ENCODE measurements at regions not wholly inside any gene's neighbourhood (a gene's known extent, or its start where the extent isn't known, plus 50 kb on each side); places are given as distances from the start of the nearest gene placed in this dataset.
A peak's percentile ranks its signal among the peaks of the same experiment; 100 is the strongest.

DNA sequence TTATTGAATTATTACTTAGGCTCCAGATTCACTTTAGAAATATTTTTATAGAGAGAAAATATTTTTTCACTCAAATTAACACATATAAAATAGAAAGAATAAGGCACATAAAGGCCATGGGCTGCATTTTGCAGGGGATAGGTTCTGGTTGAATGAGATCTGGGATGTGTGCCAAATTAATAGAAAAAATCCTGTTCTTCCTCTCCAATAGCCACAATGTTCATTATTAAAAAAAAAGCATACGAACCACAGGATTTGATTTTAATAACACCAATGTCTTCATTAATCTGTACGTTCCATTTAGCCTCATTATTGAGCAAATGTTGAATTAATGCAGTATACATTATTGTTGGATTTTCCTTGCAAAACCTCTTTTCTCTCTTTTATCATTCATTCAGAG, 622.8 kb upstream of the AGTR1 start:
- DNase-seq (ENCODE audit: low read depth in 2 of 3, low spot score in 2 of 3), result no peak

DNA sequence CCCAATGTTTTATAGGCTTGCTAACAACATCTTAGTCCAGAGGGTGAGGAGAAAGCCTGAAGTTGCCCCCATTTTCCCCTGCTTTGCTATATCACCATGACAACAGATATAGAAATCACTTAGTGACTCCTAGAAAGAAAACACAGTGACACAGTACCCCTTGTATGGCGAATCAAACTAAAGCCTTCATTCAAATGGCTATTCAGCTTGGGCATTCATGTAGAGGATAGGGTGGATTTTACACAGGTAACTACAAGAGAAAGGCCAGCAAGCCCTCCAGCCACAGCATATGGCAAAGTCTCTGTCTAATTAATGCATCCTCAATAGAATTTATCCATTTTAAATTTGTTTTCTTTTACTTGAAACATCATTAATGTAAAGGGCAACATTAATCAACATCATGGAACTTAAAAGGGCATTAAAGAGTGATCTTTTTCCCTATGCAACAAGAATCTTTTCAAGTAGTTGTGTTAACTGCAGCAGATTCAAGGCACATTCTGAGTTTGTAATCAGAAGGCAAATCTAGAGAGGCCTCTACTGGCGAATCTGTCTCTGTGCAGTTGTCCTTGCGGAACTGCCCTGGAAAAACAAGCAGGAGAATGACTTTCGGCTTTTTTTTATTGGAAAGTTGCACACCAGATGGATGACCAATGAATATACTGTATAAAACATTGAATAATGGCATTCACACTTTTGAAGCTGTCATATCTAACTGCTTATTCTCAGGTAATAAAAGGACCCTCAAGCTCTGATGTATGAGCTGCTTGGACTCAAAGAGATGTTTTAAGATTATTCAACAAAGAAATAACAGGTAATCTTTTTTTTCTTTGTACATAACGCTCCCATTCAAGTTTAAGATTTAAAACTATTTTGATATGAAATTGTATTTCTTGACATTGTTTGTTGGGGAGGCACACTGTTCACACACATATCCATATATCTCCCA, 621.7 kb upstream of the AGTR1 start:
- DNase-seq (ENCODE audit: low read depth in 2 of 3, low spot score in 2 of 3), result no peak

DNA sequence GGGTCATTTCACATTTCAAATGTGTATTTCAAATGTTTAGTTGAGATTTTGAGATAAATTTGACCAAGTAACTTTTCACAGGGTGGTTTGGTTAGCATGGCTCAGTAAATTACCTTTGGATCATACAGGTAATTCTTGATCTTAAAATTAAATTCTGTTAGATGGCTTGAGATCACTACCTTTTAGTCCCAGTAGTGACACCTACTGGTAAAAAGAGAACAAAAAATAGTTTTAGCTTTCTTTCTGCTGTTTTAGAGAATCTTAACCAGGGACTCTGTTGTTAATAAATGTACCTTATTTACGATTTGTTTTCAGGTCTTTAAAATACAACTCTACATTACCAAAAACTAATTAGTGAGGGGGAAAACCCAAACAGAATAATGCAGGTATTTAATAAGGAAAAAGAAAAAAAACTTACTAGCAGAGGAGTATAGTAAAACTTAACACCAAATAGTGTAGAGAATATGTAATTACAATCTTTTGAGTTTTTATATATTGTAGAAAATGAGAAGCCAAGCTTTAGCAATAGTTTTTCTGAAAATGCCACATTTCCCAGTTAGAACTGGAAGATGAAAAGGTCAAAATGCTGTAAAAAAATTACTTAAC, 620.3 kb upstream of the AGTR1 start:
- DNase-seq (ENCODE audit: low read depth in 2 of 3, low spot score in 2 of 3), result peak in 1 of 3 donors; percentile 42

DNA sequence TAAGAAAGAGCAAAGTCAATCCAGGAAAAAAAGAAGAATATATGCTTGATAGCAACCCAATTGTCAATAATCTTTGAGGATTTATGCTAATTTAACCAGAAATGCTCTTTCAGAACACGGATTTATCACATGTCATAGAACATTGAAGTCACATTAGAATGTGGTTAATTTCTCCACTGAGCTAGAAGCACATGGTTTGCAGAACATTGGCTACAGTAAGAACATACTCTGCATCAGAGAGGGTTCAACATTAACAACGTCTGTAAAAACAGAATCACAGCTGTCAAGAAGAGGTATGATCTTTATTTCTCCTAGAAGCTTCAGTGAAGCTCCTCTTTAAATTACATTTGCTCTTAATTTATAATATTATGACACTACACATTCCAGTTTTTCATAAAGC, 619.7 kb upstream of the AGTR1 start:
- DNase-seq (ENCODE audit: low read depth in 2 of 3, low spot score in 2 of 3), result no peak

DNA sequence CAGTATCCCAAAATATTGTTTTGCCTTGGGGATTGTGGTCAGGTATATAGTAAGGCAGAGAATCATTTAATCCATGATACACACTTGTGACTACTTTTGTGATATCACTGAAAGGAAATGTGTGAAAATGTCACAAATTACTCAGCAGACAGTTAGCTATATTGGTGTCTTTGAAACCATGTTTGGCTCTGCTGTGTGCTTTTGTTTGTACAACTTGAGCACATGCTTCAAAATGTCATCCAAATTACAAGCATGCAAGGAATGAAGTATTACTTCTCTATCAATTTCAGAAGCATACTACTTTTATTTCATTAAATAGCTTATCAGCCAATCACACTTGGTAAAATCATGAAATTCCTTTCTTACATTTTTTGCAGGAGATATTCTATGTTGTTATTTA, 619.0 kb upstream of the AGTR1 start:
- DNase-seq (ENCODE audit: low read depth in 2 of 3, low spot score in 2 of 3), result no peak

DNA sequence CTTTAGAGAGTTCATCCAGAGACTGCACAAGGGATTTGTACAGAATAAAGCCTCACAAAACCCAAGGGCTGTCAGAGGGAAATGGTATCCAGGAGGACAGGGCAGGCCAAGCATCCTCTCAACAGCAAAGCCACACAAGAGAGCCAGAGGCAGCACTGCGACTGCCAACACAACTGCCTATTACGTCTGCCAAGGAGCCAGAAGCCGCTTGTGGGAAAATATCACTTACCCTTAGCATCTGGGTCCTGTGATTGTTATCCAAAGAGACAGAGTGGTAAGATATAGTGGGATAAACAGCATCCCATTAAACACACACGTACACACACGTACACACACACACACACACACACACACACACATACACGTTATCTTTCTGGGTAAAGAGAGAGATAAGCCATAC, 618.3 kb upstream of the AGTR1 start:
- DNase-seq (ENCODE audit: low read depth in 2 of 3, low spot score in 2 of 3), result no peak

DNA sequence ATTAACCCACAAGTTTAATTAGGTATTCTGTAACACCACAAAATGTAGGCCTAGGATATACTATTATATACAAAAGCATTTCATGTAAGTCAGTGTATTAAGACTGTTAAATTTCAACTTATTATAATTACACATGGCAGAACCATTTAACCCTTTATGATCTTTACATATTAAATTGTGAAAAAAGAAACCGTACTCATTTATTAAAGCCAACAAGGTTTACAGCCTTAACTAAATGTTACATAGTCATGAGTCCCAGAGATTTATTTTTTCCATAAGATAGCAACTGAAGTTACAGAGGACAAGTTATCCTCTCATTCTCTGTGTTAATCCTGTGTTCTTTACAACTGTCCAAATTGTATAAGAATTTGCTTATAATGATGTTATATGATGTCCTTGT, 615.8 kb upstream of the AGTR1 start:
- DNase-seq (ENCODE audit: low read depth in 2 of 3, low spot score in 2 of 3), result no peak

DNA sequence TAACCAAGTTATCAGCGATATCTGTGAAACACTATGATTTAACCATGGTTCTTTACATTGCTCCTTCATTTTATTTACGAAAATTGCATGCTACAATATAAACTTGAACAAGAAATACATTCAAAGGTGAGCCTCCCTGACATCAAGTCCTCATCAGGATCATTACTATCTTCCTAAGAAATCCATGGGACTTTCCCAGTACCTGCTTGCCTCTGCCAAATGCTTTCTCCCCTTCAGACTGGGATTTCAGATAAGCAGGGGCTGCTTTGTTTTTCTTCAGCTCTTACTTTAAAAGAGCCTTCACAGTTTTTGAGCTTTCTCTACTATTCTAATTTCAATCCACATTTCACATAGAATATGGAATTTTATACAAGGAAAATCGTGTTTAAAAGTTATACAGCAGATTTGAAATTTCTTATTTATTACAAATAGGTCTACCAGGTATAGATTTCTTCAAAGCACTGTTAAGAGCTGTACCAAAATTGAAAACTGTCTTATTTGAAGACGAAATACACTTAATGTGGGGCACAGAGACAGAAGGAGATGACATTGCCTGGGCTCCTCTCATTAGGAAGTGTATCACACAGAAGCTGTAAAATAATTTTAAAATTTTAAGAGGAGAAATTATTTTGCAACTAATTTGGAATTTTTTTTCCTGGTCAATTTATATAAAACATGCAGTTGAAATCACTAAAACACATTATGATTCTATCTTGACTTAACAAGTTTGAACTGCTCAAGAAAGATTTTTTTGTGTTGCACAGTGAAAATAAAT, 615.0 kb upstream of the AGTR1 start:
- DNase-seq (ENCODE audit: low read depth in 2 of 3, low spot score in 2 of 3), result no peak

DNA sequence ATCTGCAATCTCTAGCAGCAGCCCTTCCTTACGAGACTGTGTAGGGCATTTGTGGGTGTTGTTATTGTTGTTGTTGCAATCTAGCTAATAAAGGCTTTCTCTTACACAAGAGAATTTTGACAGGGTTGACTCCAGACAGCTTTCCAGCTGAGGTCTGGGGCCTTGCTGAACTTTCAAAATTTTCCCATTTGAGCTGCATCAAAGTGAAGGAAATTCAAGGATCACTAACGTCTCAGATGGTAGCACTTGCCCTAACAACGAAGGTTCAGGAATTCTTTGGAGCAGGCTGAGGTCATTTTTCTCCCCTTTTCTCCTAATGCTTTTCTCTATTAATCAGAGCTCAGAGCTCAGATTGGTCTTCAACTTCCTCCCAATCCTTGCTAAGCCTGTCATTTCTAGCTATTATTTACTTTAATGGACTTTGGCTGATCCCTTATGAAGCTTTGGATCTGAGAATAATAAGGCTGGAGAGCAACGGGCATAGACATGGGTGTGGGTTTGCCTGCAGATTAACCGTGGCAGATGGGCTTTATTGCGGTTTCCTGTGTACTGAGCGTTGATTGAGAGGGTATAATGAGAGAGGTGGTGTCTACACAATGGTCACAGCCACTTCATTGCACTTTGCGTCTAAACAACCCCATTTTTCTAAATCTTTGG, 614.0 kb upstream of the AGTR1 start:
- no peak for DNase-seq (ENCODE audit: low read depth in 2 of 3, low spot score in 2 of 3)

DNA sequence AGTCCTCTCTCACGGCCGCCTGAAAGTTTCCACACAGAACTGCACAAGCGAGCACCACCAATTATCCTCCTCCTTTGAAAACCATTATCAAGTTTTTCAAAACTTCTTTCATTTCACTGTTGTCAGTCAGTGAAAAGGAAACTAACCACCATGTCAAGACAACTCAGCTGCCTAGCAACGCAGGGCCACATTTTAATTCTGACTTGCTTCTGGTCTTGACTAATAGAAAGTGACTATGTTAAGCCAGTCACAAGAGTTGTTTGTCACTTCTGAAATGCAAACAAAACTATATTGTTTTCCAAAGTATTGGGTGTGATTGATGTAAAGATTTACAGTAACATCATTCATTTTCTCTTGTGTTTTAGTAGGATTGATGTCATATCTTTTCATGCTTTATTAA, 612.8 kb upstream of the AGTR1 start:
- no peak for DNase-seq (ENCODE audit: low read depth in 2 of 3, low spot score in 2 of 3)

DNA sequence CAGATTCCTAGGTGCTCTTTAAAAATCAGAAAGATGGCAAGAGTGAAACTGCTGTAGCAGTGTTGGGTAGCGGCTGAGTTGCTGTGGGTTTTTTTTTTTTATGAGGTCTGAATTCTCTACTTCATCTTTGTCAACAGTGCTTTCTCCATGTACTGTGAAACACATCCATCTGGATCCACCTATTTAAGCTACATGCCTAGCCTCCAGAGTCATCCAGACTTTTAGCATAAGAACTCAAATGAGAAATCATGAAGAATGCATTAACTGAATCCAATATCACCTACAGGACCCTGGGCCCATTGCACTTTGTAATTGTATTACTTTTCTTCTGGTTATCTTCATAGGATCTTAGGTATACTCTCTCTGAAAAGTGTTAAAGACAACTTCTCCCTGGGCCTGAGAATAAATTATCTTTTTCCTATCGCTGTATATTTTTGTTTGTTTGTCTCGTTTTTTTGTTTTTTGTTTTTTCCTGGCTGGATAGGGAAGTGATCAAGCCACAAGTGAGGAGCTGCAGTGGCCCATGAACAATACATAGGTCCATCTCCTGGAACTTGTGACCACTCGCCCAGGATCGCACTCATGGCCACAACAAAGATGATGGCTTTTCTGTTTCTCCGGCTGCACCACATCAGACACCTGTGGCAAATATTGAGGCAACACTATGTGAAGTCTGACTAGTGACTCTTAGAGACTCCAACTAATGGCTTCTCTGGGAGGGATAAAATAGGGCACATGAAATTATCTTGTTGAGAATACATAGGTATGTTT, 609.9 kb upstream of the AGTR1 start:
- no peak for DNase-seq (ENCODE audit: low read depth in 2 of 3, low spot score in 2 of 3)

DNA sequence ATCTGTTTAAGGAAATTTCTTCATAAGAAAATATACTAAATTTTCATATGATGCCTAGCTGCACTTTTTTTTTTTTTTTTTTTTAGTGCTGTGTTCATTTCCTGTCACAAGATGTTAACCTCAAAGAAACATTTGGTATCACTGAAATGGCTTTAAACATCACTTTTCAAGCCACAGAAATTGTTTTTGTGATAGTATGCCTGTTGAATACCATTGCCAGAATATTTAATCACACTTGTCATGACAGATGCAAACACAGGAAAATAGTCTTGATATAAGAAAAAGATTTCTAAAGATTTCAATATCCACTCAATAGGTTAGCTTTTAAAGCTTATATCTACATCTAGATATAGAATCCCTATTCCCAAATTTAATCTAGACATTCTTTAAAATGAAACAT, 608.5 kb upstream of the AGTR1 start:
- peak in 2 of 3 donors; percentile 18 to 74 for DNase-seq (ENCODE audit: low read depth in 2 of 3, low spot score in 2 of 3)

DNA sequence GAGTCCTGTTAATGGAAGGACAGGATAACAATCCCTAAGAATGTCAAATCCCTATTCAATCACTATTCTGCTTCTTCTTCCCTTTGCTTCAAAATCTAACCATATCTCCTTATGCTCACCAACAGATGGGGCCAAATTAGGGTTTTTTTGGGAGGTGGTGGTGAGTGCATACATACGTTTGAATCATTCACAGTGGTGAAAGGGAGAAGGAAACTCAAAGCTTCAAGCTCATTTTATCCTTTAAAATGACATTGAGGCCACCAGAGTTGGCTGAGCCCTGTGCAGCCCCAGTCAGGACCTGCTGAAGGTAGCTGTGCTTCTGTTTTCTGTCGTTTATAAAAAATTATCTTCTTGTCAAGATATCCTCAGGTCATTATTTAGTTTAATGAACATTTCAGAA, 607.5 kb upstream of the AGTR1 start:
- DNase-seq (ENCODE audit: low read depth in 2 of 3, low spot score in 2 of 3), result no peak

DNA sequence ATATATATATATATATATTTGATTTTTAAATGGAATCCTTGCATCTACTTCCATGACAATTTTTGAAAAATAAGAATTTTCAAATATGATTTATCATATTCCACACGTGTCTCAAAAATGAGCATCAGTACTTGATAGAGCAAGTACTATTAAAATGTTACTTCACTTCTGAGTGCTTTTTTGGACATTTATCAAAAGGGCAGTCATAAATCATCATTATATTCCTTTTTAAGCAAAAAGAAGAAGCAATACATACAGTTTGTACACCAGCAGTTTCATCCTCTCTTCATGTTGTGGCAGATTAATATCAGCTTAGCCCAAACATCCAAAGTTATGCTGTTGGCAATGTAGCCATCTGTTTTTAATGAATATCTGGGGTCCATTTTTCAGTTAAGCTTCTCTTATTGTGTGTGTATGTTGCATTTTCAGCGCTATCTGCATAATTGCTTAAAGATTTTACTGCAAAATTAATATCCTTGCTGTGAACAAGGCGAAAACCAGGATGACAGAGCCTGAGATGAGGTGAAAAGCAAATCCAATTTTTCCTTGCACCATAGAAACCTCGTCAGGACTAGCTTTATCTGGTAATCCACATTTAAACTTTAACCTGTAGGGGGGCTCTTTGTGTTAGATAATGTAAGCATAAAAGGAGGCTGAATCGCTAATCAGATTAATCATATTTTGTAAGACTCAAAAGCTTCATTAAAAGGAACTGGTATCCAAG, 604.9 kb upstream of the AGTR1 start:
- no peak for DNase-seq (ENCODE audit: low read depth in 2 of 3, low spot score in 2 of 3)

DNA sequence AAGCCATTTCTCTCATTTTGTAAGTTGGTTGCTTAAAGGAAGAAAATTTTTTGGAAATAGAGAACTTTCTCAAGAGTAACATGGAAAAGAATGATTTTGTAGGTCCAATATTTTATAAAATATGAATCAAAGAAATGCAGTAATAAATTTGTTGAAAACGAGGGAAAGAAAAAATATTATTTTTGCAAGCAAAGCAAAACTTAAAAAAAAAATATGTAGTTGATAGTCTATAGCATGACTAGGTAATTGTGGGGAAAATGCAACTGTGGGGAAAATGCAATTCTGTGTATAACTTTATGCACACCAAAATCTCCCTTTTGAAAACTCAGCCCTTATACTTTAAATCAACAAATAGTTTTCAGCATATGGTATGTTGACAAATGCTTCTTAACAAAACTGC, 604.0 kb upstream of the AGTR1 start:
- DNase-seq (ENCODE audit: low read depth in 2 of 3, low spot score in 2 of 3), result no peak

DNA sequence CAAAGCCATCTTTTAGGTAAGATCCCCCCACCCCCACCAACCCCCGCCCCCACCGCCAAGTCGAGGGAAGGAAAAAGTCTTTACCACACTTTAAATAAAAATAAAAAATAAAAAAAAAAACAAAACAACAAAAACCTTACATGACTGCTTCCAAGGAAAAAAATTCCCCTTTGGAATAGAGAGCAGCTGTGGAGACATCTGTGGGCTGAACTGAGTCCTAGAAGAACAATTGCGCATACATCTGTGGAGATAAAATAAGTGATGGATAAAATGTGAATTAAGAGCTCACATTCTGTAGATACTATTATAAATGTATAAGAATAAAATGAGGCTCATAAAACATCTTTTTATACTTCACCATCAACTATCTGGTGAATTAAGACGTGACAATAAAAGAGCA, 601.7 kb upstream of the AGTR1 start:
- DNase-seq (ENCODE audit: low read depth in 2 of 3, low spot score in 2 of 3), result no peak

DNA sequence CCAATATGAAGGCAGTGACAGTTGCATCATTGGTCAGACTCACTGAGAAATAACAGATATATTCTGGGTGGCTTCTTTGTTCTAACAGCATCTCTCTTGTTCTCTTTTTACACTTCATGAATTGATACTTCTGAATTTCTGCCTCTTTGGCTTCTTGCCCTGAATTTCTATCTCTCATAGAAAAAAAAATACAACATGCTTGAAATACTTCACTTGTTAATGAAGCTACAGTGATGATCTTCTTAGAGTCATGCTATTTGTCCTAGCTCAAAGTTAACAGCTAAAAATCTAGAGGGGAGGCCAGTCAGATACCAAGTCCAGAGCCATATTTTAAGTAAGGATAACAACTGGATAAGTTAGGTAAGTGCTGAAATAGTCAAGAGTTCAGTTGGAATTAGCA, 597.2 kb upstream of the AGTR1 start:
- DNase-seq (ENCODE audit: low read depth in 2 of 3, low spot score in 2 of 3), result no peak

DNA sequence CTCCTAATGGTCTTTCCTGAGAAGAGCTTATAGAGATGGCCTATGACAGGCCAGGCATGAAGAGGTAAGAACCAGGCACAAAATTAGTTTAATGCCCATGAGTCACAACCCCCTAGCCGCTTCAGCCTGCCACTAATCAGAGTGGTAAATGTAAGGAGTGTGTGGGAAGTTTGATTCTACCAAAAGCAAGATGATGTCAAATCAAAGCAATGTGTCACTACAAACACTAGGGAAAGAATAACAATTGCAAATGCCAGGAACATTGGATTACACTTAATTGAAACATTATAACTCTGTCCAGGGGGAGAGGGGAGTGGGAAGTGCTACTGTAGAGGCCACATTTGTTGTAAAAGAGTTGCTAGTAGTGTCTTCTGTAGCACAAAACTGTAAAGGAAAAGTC, 596.6 kb upstream of the AGTR1 start:
- no peak for DNase-seq (ENCODE audit: low read depth in 2 of 3, low spot score in 2 of 3)

DNA sequence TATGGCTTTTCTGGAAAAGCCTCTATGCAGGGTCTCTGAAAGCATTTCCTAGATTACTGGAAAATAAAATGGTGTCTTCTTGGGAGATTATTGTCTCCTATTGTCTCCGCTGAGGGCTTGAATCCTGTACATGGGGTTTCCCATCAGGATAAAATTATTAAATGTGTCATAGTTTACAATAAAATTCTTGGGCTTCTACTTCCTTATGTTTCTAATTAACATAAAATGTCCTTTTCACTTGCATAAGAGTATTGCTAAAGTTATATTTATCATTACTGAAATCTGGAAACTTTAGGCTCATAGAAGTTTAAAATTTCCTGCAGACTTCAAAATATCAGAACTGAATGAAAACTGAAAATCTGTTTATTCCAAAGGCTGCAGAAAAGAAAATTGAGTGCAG, 595.5 kb upstream of the AGTR1 start:
- DNase-seq (ENCODE audit: low read depth in 2 of 3, low spot score in 2 of 3), result no peak

DNA sequence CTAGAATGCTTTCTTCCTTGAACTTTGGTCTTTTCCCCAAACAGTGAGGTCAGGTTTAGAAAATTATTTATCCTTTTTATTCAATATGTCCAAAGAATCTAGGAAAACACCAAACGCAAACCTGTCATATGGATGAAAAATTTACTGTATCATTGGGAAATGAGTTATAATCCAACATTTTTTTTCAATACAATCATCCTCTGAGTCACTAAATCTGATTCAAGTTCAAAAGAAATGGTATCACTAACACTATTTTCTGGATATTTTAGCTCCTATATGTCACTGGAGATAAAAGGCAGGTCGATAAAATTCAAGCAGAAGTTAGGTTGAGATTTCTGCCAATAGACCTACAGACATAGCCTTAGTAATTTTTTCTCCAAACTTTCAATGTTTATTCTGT, 591.6 kb upstream of the AGTR1 start:
- no peak for DNase-seq (ENCODE audit: low read depth in 2 of 3, low spot score in 2 of 3)
